Dermis blood vessel endothelial cell (primary cell): ENCODE measurements at regions not wholly inside any gene's neighbourhood (a gene's known extent, or its start where the extent isn't known, plus 50 kb on each side); places are given as distances from the start of the nearest gene placed in this dataset.

ENCODE experiments used
- DNase-seq: peaks from one replicate; pipeline ENCODE4 v3.0.0; 2010

DNA sequence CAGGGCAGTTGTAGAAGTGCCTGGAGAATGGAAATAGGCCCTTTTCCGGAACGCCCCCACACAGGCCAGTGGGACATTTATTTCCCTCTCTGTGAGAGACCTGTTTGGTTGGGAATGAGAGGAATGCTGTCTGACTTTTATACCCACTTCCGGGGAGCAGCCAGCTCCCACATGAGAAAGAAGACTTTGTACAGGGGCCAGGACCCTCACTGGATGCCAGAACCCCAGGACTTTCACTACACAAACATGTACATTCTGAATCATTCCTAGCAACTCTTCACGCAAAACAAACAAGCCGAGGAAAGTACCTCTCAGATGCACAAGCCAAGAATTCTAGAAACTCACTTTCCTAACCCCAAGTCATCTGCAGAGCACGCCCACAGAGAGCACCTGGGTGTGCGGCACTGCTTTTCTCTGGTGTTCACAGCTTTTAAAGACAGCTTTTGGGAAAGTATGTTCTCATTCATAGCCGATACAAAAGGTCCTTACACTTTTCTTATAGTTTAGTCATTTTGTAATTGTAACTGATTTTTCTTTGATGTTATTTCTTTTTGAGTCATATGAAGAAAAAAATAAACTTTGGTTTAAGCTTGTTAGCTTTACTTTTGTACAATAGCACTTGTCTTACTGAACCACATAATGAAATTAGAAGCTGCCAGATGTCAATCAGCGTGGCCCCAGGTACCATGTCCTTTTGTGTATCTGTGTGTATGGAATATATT, 856.1 kb upstream of the ID2 start:
- DNase-seq, result no peak

DNA sequence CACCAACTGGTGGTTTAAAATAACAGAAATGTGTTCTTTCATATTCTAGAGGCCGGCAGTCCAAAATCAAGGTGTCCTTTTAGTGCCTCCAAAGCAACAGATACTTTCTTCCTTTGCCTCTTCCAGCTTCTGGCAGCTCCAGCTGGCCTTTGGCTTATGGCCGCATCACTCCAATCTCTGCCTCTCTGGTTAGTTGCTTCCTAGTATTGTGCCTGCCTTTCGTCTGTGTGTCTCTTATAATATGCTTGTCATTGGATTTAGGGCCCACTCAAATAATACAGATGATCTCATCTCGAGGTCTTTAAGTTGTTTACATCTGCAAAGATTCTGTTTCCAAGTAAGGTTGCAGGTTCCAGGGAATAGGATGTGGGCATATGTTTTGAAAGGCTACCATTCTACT, 855.2 kb upstream of the ID2 start:
- no peak for DNase-seq

DNA sequence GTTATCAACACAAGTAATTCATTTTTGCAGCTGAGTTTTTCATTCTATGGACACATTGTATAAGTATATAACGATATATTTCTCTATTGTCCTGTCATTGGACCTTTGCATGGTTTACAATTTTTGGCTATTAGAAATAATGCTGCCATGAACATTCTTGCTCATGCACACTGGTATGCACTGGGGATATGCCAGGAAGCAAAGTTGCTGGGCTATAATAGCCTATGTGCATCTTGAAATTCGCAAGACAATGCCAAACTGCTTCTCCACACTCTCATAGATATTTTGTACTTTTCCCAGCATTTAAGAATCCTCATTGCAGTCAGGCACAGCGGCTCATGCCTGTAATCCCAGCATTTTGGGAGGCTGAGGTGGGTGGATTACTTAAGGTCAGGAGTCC, 852.6 kb upstream of the ID2 start:
- DNase-seq, result no peak

DNA sequence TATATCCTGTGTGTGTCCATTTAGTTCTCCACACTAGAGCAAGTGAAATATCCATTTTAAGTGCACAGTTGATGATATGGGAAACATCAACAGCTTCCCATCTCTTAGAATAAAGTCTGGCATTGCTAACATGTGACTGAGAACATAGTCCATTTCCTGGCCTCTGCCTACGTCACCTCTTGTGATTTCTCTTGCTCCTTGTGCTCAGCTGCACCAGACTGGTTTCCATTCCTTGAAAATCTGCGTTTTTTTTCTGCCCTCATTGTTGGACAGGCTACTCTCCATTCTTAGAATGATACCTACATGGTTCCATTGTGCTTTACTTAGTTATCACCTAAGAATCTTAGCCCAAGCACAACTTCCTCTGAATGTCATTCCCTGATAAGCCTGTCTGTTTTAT, 851.2 kb upstream of the ID2 start:
- no peak for DNase-seq

DNA sequence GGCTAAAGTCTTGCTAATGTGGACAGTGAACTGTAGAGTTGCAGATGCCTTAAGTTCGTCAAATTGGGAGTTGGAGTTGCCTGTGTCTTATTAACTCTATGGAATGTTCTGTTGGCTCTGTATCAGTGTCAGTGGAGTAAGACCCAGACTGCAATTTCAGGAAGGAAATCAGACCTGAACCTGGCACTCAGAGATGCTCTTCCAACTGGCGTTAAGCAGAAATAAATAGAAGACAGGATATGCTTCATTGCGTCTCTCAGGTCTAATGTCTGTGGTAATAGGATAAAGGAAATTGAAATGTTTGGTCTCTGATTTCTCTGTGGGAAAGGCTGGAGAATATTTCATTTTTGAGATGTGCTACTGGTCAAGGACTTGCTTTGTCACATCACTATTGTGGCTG, 846.7 kb upstream of the ID2 start:
- no peak for DNase-seq

DNA sequence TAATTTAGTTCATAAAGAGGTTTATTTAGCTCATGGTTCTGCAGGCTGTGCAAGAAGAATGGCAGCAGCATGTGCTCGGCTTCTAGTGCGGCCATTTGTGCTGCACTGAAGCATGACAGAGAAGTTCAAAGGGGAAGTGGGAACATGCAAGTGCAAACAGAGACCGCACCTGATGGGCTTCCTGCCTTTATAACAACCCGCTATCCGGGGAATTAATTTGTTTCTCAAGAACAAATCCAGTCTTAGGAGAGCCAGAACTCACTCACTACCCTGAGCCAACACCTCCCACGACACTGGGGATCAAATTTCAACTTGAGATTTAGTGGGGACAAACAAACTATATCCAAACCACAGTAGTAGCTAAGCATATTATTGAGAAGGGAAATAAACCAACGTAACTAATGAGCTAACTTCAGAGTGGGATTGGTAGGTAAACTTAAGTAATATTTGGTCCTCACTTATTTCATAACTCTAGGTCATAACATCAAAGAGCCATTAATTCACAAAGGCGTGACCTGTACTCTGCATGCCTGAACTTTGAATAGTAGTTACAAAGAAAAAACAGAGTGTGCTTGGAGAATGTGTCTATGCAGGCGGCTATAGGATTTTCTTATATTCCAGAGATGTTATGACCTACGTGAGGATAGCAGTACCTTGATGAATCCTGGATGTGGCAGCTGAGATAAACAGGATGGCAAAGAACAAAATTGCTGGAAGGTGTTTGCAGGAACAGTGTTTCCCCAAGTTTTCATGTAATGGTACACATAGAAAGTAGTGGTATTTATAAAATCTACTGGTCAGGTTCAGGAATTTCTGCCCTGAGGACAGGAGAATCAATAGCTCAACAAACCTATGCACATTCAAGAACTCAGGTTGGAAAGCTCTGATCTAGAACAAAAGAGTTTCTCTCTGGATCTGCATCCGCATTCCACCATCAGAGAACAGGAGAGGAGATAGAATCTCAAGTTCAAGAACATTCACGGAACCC, 845.9 kb upstream of the ID2 start:
- no peak for DNase-seq

DNA sequence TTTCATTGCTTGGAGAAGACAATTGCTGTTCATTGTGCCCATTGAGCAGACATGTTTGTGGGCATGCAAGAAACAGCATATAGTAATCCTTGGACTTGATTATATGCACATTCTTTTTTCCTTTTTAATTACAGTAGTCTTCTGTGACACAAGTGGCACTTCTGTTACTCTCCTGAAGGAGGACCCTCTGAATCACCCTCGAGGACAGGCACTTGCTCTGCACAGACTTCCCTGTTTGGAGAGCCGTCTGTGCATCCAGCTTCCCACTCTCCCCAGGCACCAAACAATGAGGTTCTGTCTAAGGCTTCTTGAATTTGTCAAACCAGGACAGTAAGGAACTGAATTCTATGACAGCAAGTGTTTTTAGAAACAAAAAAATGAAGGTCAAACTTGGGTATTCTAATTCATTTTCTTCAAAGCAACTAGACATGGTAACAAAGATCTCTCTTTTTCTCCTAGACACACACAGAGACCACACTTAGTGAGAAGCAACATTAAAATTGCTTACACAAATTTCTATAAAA, 844.6 kb upstream of the ID2 start:
- no peak for DNase-seq

DNA sequence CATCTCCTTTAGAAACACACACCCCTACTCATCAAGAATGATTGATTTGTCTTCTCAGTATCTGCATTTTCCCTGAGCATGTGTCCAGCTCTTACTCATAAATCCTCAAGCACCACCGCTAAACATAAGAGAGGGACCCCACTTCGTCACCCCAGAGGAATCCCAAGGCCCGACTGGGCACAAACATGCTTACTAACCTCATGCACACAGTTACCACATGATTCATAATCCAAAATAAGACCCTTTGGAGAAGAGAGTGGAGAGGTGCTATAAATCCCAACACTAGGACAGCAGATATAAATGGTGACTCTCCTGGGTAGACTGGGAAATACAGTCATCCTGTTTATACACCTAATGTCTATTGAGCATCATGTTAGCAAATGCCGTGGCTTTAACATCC, 843.2 kb upstream of the ID2 start:
- no peak for DNase-seq

DNA sequence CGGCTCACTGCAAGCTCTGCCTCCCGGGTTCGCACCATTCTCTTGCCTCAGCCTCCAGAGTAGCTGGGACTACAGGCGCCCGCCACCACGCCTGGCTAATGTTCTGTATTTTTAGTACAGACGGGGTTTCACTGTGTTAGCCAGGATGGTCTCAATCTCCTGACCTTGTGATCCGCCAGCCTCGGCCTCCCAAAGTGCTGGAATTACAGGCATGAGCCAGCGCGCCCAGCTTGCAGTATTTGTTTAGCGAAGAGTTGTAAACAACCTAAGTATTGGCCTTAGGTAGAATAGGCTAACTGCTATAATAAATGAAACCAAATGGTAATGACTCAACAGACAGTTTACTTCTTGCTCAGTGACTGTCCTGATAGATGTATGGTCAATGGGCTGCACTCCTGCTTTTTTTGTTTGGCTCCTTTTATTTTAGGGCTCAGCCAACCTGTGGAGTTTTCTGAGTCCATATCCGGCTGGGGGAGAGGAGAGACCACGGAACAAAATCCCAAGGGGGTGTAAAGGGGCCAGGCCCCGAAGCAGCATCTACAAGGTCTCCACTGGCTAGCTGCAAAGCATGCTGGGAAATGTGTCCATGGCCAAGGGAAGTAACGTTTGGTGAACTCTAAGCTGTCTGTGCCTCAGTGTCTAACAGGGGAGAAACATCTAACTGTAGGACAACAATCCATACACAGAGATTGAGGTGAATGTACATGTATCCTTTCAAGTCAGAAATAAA, 841.0 kb upstream of the ID2 start:
- no peak for DNase-seq

DNA sequence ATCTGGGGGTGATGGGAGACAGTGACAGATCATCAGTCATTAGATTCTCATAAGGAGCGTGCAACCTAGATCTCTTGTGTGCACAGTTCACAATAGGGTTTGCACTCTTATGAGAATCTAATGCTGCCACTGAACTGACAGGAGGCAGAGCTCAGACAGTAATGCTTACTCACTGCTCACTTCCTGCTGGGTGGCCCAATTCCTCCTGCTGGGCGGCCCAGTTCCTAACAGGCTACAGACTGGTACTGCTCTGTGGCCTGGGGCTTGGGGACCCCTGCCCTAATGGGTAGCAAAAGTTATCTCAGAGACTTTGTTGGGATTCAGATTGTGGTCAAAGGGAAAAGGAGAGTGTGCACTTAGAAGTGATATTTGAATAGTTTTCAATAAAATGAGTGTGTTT, 840.1 kb upstream of the ID2 start:
- DNase-seq, result no peak

DNA sequence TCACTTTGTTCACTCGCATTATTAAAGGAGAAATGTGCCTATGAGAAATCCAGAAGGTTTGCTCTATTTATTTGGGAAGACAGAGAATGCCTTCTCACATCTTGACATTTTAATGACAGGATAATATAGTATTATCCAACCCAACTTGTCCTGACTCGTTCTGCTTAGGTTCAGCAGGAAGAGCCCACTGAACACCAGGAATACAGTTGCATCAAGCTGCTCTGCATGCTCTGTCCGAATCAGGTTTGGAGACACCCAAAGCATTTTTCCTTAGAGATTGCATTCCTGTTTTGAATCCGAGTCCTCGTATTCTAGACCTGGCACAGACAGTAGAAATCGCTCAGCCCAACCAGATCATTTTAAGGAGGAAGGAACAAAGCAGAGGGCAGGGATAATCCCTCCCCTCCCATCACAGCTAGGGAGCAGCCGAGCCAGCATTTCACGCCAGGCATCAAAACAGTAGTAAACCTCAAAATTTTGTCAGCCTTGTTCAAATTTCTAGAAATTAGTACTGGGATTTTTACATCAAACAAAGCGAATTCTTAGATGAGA, 837.4 kb upstream of the ID2 start:
- DNase-seq, result no peak

DNA sequence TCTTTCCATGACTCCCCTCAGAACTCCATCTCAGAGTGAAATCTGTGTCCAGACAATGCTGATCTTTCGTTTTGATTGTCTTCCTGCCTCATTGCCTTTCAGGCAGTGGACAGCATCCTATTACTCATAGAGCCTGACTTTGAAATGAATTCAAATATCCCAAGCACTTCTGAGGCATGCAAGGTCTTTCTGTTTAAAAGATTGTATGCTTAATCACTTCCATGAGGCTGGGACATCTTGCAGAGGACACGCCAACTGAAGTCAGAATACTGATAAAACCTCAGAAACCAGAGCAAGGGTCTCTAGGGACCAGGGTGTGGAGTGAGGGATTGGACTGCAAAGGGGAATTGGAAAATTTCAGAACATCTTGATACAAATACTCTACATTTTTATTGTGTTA, 836.5 kb upstream of the ID2 start:
- DNase-seq, result no peak

DNA sequence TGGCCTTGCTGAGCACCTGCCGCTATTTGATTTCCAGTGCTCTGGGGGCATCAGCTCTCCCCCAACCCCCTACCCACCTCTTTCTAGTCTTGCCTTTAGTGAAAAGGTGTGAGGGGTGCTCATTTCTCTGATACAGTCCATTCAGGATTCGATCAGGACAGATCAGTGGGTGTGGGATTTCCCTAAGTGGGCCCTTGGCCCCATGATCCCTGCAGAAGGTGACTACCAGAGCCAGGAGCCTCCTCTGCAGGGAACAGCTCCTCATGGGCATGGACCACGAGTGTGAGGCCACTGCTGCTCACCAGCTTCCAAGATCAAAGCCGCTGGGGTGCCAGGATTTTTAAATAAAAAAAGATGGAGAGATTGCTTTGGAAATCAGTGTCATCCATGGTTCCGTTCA, 835.2 kb upstream of the ID2 start:
- no peak for DNase-seq

DNA sequence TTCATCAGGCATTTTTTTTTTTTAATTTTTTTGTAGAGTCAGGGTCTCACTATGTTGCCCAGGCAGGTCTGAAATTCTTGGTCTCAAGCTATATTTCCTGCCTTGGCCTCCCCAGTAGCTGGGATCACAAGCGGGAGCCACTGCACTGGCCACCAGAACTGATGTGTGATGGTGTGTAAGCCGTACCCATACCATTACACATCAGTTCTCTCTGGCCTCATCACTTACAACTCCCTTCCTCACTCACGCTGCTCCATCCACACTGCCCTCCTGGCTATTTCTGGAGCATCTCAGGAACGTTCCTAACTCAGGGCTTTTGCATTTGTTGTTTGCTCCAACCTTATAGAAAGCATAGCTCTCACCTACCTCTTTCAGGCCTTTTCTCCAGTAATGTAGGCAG, 834.5 kb upstream of the ID2 start:
- DNase-seq, result no peak

DNA sequence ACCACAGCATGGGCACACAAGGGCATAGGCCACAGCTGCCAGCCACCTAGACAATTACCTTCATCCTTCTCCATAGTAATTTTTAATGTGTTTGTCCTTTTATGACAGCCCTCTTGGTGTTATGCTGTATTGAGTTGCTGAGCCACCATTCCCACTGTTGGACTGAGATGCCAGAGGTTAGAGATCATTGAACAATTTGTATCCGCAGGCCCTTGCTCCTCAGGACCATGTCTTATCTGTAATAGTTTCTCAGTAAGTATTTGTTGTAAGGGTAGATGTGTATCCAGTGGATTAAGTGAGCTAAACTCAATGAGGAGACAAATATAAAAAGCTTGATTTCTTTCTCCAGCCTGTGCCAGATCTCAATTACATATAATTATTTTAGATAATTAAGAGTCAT, 832.8 kb upstream of the ID2 start:
- DNase-seq, result no peak

DNA sequence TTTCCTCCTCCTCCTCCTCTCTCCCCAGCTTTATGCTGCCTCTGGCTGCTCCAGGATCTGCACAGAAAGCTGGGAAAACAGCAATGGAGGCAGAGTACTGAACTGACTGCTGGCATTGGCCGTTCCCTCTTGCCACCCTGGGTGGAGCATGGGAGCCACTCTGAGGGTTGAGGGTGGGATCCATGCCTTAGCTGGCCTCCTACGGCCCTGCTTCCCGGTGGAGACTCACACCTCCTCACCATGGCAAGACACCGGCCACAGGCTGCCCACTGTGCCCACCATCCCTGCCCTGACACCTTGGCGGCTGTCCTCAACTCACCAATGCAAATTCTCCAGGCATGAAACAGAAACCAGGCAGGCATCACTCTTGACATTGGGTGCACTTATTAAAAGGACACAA, 832.3 kb upstream of the ID2 start:
- DNase-seq, result no peak

DNA sequence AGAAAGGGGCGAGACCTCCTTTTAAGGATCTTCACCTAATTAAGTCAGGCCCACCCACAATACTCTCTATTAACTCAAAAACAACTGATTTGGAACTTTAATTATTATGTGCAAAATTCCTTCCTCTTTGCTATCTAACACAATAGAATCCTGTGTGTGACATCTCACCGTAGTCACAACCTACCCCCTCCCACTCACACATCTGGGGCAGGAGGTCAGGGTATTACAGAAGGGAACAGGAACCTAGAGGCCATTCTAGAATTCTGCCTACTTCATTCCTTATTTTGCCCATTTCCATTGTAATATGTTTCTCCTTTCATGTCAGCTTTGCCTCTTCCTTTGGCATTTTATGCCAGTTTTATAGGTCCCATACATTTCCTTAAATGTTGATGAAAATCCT, 829.3 kb upstream of the ID2 start:
- no peak for DNase-seq

DNA sequence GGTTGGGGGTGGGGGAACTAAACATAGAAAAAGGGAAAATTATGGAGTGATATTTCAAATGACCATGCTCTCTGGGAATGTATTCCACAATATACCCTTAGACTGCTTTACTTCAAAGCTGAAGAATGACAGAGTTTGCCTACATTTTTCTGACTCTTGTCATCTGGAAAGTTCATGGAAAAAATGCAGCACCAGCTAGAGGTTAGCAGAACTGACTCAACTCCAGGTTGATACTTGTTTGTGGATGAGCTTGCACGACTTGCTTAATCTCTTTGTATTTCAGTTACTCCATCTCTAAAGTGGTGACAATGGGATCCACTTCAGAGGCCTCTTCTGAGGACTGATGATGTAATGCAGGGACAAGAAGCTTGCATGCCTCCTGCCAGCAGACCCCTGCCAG, 824.0 kb upstream of the ID2 start:
- no peak for DNase-seq

DNA sequence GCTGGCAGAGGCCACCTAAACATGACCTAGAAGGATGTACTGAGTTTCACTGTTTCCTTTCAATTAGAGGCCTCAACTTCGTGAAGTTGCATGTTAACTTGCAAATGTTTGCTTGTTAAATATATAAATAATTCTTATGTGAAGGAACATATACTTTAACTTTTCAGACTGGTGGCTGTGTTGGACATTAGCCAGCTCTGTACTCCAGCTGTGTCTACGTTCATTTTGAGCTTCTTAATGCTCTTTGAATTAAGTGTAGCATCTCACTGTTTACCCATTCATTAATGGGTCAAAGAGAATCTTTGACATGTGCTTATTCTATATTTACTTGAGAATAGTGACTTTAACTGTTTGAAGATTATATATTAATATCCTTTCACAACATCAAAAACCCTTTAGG, 823.2 kb upstream of the ID2 start:
- DNase-seq, result no peak

DNA sequence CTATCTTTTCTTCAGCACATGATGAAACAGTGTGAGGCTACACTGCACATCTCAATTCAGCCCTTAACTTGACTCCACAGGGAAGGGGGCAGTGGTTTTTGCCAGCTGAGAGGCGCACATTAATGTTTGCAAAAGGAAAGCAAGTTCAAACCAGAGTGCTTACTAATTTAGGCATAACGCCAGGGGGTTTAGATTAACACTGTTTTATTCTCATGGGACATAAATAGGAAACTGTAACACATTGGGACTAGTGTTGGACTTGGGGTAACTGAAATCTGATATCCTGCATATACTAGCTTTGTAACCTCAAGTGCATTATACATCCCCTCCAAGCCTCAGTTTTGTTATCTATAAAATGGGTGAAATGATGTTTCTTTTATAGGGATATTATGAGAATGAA, 821.2 kb upstream of the ID2 start:
- DNase-seq, result no peak

DNA sequence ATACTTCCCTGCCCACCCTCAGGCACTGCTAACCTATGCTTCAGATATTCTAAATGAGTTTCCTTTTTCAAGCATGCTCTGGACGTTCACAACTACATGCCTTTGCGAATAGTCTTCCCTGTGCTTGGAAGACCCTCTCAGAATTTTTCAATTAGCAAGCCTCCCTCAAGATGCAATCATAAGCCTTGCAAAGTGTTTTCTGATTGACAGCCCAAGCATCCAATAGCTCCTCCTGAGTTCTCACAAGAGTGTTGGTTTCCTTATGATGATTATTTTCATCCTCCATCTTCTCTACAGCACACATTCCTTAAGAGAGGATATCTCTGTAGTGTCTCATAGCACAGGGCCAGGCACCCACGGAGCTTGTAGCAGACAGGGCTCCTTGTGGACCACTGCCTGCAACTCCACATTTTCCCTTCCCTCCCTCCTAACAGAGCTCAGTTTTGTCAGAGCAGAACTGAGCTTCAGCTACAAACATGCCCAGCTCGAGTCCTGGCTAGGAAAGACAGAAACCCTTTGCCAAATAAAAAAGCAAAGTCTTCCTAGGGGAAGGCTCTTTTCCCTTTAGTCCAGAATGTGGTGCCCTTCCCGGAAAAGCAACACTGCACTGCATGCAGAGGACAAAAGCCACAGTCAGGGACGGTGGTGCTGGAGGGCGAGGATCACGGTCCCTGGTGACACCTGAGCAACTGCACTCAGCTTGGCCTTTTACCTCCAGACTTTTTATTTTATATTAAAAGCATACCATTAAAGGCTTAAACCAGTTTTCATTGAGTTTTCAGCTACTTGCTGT, 819.8 kb upstream of the ID2 start:
- no peak for DNase-seq

DNA sequence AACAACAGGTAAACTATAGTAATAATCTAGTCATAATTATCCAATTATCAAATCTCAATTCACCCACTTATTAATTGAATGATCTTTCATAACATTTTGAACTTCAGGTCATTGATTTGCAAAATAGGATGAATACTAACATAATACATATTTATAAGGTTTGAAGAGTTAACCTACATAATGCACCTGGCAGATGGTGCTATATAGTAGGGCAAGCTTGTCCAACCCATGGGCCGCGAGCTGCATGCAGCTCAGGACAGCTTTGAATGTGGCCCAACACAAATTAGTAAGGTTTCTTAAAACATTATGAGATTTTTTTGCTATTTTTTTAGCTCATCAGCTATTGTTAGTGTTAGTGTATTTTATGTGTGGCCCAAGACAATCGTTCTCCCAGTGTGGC, 815.8 kb upstream of the ID2 start:
- DNase-seq, result no peak
